H1 (cell line): ENCODE measurements at regions not wholly inside any gene's neighbourhood (a gene's known extent, or its start where the extent isn't known, plus 50 kb on each side); places are given as distances from the start of the nearest gene placed in this dataset.
"Not testable (repeated sequence)": the region's sequence is repeated elsewhere in the genome, so short reads cannot be mapped to it uniquely, and the experiment has no call there.

Source experiments
- CTCF ChIA-PET: fragments of 300-600 bp; sonication (Branson Sonifier 250); formaldehyde crosslinking; loops from one replicate; lab custom pipeline; 2021; ENCODE audit not compliant: partially characterized antibody; lab: Charles Lee
- POLR2A ChIA-PET: fragments of 300-600 bp; sonication (Branson Sonifier 250); formaldehyde crosslinking; loops from one replicate; lab custom pipeline; 2021; ENCODE audit warnings: inconsistent platforms; ENCODE audit not compliant: partially characterized antibody; lab: Charles Lee
- DNase-seq, 2 experiments: peaks; one replicate each; pipeline versions ENCODE4 v3.0.0 to v3.0.0-alpha.2; 2010 to 2022; ENCODE audit warnings: low spot score in 2 of 2, low read depth in 1 of 2, mixed read lengths in 1 of 2
- FAIRE-seq: peaks from 2 replicates; lab custom pipeline; 2011; peaks lifted over from hg19 to GRCh38; lab: Jason Lieb, UNC
- H2AFZ ChIP-seq: 2 replicates; pipeline ENCODE4 v1.8.1; 2012; ENCODE audit warnings: low read length, inconsistent platforms
- H2AK5ac ChIP-seq: 2 replicates; pipeline ENCODE4 v1.6.1; 2013; ENCODE audit warnings: low read depth, low read length
- H2BK120ac ChIP-seq: replicated peaks from 2 replicates; pipeline ENCODE3; 2013; ENCODE audit warnings: low read depth, low read length, inconsistent platforms
- H2BK12ac ChIP-seq: 2 replicates; pipeline ENCODE4 v1.6.1; 2013; ENCODE audit warnings: low read depth, low read length
- H2BK15ac ChIP-seq: 2 replicates; pipeline ENCODE4 v1.6.1; 2013; ENCODE audit warnings: low read length
- H2BK20ac ChIP-seq: 2 replicates; pipeline ENCODE4 v1.6.1; 2013; ENCODE audit warnings: low read length
- H2BK5ac ChIP-seq: 2 replicates; pipeline ENCODE4 v1.6.1; 2013; ENCODE audit warnings: low read depth, low read length
- H3K14ac ChIP-seq: 2 replicates; pipeline ENCODE4 v1.6.1; 2013; ENCODE audit warnings: inconsistent platforms; ENCODE audit not compliant: insufficient read length
- H3K18ac ChIP-seq: 2 replicates; pipeline ENCODE4 v1.6.1; 2013; ENCODE audit warnings: low read length; ENCODE audit errors: extremely low read depth
- H3K23ac ChIP-seq: 2 replicates; pipeline ENCODE4 v1.6.1; 2013; ENCODE audit warnings: inconsistent platforms; ENCODE audit not compliant: insufficient read length
- H3K23me2 ChIP-seq: 2 replicates; pipeline ENCODE4 v1.6.1; 2013; ENCODE audit warnings: low read depth, low read length
- H3K27ac ChIP-seq: 2 replicates; pipeline ENCODE4 v1.6.1; 2011; ENCODE audit warnings: low read depth, low read length, inconsistent platforms
- H3K27me3 ChIP-seq, 4 experiments: replicated peaks in 1 of 4; 1 replicate in 1 of 4; 2 replicates in 3 of 4; pipeline versions ENCODE4 v1.6.1 to v1.8.1; 2011 to 2013; ENCODE audit warnings: low read length in 3 of 4, mild to moderate bottlenecking in 3 of 4, inconsistent platforms in 2 of 4, mixed read lengths in 2 of 4, moderate library complexity in 1 of 4; ENCODE audit not compliant: control insufficient read depth in 3 of 4, insufficient read depth in 3 of 4; ENCODE audit errors: extremely low read depth in 1 of 4
- H3K36me3 ChIP-seq, 4 experiments: 2 replicates each; pipeline versions ENCODE4 v1.6.1 to v1.8.1; 2011 to 2013; ENCODE audit warnings: mild to moderate bottlenecking in 4 of 4, low read length in 3 of 4, moderate library complexity in 2 of 4, control low read depth in 1 of 4, inconsistent platforms in 1 of 4; ENCODE audit not compliant: insufficient read depth in 4 of 4, control insufficient read depth in 2 of 4
- H3K4ac ChIP-seq: replicated peaks from 2 replicates; pipeline ENCODE3; 2013; ENCODE audit warnings: low read length, low read depth, mixed read lengths, inconsistent platforms; ENCODE audit not compliant: insufficient read length
- H3K4me1 ChIP-seq, 4 experiments: replicated peaks in 1 of 4; 1 replicate in 1 of 4; 2 replicates in 3 of 4; pipeline versions ENCODE4 v1.6.1 to v1.8.1; 2011 to 2013; ENCODE audit warnings: low read length in 3 of 4, inconsistent platforms in 2 of 4, mixed read lengths in 1 of 4; ENCODE audit not compliant: insufficient read depth in 4 of 4, control insufficient read depth in 3 of 4
- H3K4me2 ChIP-seq, 2 experiments: 2 replicates each; pipeline versions ENCODE4 v1.6.1 to v1.8.1; 2011 to 2013; ENCODE audit warnings: low read depth in 2 of 2, low read length in 2 of 2, control low read depth in 1 of 2, inconsistent platforms in 1 of 2, mild to moderate bottlenecking in 1 of 2; ENCODE audit not compliant: insufficient read depth in 1 of 2
- H3K4me3 ChIP-seq, 4 experiments: fragments of 200-600, 300-600 bp in 1 of 4; sonication (generic), shearing (Covaris generic), sonication (Bioruptor Twin) in 1 of 4; 2 replicates each; pipeline versions ENCODE4 v1.5.1 to v1.8.1; 2011 to 2016; ENCODE audit warnings: low read length in 4 of 4, low read depth in 3 of 4, control low read depth in 2 of 4, inconsistent platforms in 2 of 4, mild to moderate bottlenecking in 2 of 4, mixed read lengths in 1 of 4, moderate library complexity in 1 of 4; ENCODE audit not compliant: insufficient read depth in 2 of 4; ENCODE audit errors: extremely low read depth in 1 of 4
- H3K56ac ChIP-seq: replicated peaks from 2 replicates; pipeline ENCODE3; 2013; ENCODE audit warnings: low read depth, mild to moderate bottlenecking, mixed read lengths, low read length, inconsistent platforms; ENCODE audit not compliant: insufficient read length
- H3K79me1 ChIP-seq: 2 replicates; pipeline ENCODE4 v1.6.1; 2013; ENCODE audit warnings: low read depth, low read length, control low read depth
- H3K79me2 ChIP-seq, 2 experiments: 2 replicates each; pipeline versions ENCODE4 v1.6.1 to v1.8.1; 2012 to 2013; ENCODE audit warnings: low read length in 2 of 2, mild to moderate bottlenecking in 2 of 2, inconsistent platforms in 1 of 2; ENCODE audit not compliant: insufficient read depth in 2 of 2, control insufficient read depth in 1 of 2
- H3K9ac ChIP-seq, 4 experiments: replicated peaks in 1 of 4; 1 replicate in 1 of 4; 2 replicates in 3 of 4; pipeline versions ENCODE4 v1.6.1 to v1.8.1; 2011 to 2013; ENCODE audit warnings: low read depth in 3 of 4, low read length in 3 of 4, control low read depth in 2 of 4, mild to moderate bottlenecking in 2 of 4, moderate library complexity in 2 of 4, inconsistent platforms in 1 of 4; ENCODE audit errors: extremely low read depth in 1 of 4
- H3K9me3 ChIP-seq, 2 experiments: 2 replicates each; pipeline versions ENCODE4 v1.6.1 to v1.8.1; 2012 to 2013; ENCODE audit warnings: mild to moderate bottlenecking in 2 of 2, moderate library complexity in 2 of 2, control low read depth in 1 of 2, inconsistent platforms in 1 of 2, low read depth in 1 of 2, low read length in 1 of 2, mixed read lengths in 1 of 2; ENCODE audit not compliant: insufficient read depth in 2 of 2
- H4K20me1 ChIP-seq, 2 experiments: replicated peaks in 1 of 2; 2 replicates each; pipeline versions ENCODE3 to v1.8.1; 2011 to 2013; ENCODE audit warnings: inconsistent platforms in 2 of 2, low read length in 2 of 2, mild to moderate bottlenecking in 1 of 2; ENCODE audit not compliant: insufficient read depth in 2 of 2, control insufficient read depth in 1 of 2
- H4K5ac ChIP-seq: 2 replicates; pipeline ENCODE4 v1.6.1; 2013; ENCODE audit warnings: low read length, low read depth, mixed read lengths, inconsistent platforms; ENCODE audit not compliant: insufficient read length
- H4K8ac ChIP-seq: 2 replicates; pipeline ENCODE4 v1.8.0; 2013; ENCODE audit warnings: mild to moderate bottlenecking, moderate library complexity, low read length, inconsistent platforms; ENCODE audit not compliant: insufficient read depth; ENCODE audit errors: extremely low read depth
- H4K91ac ChIP-seq: replicated peaks from 2 replicates; pipeline ENCODE3; 2013; ENCODE audit warnings: low read length, mixed read lengths, inconsistent platforms; ENCODE audit not compliant: insufficient read length
- WGBS, 2 experiments: shearing (Covaris generic) in 1 of 2; methylation state at CpG; one replicate each; pipeline versions ENCODE4 v1.1.6 to v1.1.7; 2013 to 2015; ENCODE audit warnings: low lambda C conversion rate in 2 of 2, mixed read lengths in 2 of 2, inconsistent platforms in 1 of 2, low coverage in 1 of 2, missing lambda C conversion rate in 1 of 2; ENCODE audit not compliant: insufficient replicate concordance in 2 of 2, insufficient coverage in 1 of 2, insufficient read length in 1 of 2; ENCODE audit errors: extremely low coverage in 1 of 2, missing lambda C conversion rate in 1 of 2; 5-methylcytosine and 5-hydroxymethylcytosine counted together

GRCh38 chr9:135177562-135177961 is 90.1 kb downstream of the OLFM1 start:
- H3K56ac ChIP-seq, H3K4me1 ChIP-seq, H2BK5ac ChIP-seq, H3K14ac ChIP-seq, H3K4me2 ChIP-seq, H3K9me3 ChIP-seq, H2BK120ac ChIP-seq, H3K4ac ChIP-seq, H2BK20ac ChIP-seq, H2BK12ac ChIP-seq, H2AFZ ChIP-seq, H3K27ac ChIP-seq, H3K23me2 ChIP-seq, H4K20me1 ChIP-seq, H4K8ac ChIP-seq, H3K36me3 ChIP-seq, POLR2A ChIA-PET, H3K4me3 ChIP-seq, H2BK15ac ChIP-seq, FAIRE-seq, H3K79me1 ChIP-seq, H3K79me2 ChIP-seq, H2AK5ac ChIP-seq, H3K9ac ChIP-seq, H3K23ac ChIP-seq, H4K91ac ChIP-seq, DNase-seq, H4K5ac ChIP-seq, H3K27me3 ChIP-seq, H3K18ac ChIP-seq: not testable (repeated sequence)
- CTCF ChIA-PET = interaction anchor here (1.6 to 1.7 kb wide), 2 partner anchors 44 to 88 kb away, joined by 4 to 5 read pairs; no protein-coding TSS in a partner anchor
- 87% methylated on average over 2 of the region's 2 CpGs; no CpG with 5 or more reads in 1 of the 2 experiments for WGBS, 2 experiments
